HepG2 (cell line): ENCODE measurements at regions not wholly inside any gene's neighbourhood (a gene's known extent, or its start where the extent isn't known, plus 50 kb on each side); places are given as distances from the start of the nearest gene placed in this dataset.

Experiments
- ATAC-seq: fragments of 200-7000 bp; cut with Tn5 transposase; 3 replicates; pipeline ENCODE4 v1.9.1; 2020; ENCODE audit warnings: mild to moderate bottlenecking, moderate library complexity
- BruUV-seq: library from RNA; stranded (reverse); fragments of 400-500 nt; replicated peaks from 2 replicates; lab custom pipeline; 2021; lab: Mats Ljungman, UMichigan
- CTCF ChIA-PET: fragments of 300-600 bp; formaldehyde crosslinking; extraction: SDS; loops from one replicate; lab custom pipeline; 2021; ENCODE audit warnings: low total read pairs, inconsistent platforms, low intra/inter-chr PET ratio; lab: Yijun Ruan, JAX
- POLR2A ChIA-PET: fragments of 350-600 bp; sonication (Branson Sonifier 250); formaldehyde crosslinking; loops from one replicate; lab custom pipeline; 2020; ENCODE audit warnings: antibody characterized with exemption, inconsistent platforms; lab: Yijun Ruan, JAX
- DNase-seq: peaks from one replicate; pipeline ENCODE4 v3.0.0-alpha.2; 2015; ENCODE audit warnings: low spot score
- FAIRE-seq: peaks from 3 replicates; lab custom pipeline; 2011; peaks lifted over from hg19 to GRCh38; lab: Jason Lieb, UNC
- H2AFZ ChIP-seq: one replicate; pipeline ENCODE4 v1.6.1; 2011; ENCODE audit warnings: low read length, inconsistent platforms
- H3K27ac ChIP-seq: fragments of 300-600 bp; 3 replicates; pipeline ENCODE4 v1.8.0; 2011; ENCODE audit warnings: mixed run types, mild to moderate bottlenecking, mixed read lengths, low read length, inconsistent platforms; ENCODE audit not compliant: insufficient read depth; ENCODE audit errors: extremely low read length
- H3K27me3 ChIP-seq, 2 experiments: fragments of 200-600 bp in 1 of 2; 2 replicates in 1 of 2; 3 replicates in 1 of 2; pipeline versions ENCODE4 v1.6.0 to v1.8.0; 2011; ENCODE audit warnings: low read length in 2 of 2, mild to moderate bottlenecking in 2 of 2, moderate library complexity in 2 of 2, inconsistent platforms in 1 of 2; ENCODE audit not compliant: insufficient read depth in 2 of 2, control insufficient read depth in 1 of 2
- H3K36me3 ChIP-seq, 2 experiments: fragments of 200-600 bp in 1 of 2; replicated peaks in 1 of 2; 2 replicates in 1 of 2; 3 replicates in 1 of 2; pipeline versions ENCODE4 v1.5.1 to v1.8.0; 2011; ENCODE audit warnings: low read length in 2 of 2, inconsistent platforms in 1 of 2; ENCODE audit not compliant: insufficient read depth in 2 of 2, control insufficient read depth in 1 of 2
- H3K4me1 ChIP-seq: 2 replicates; pipeline ENCODE4 v1.5.1; 2012; ENCODE audit warnings: low read length, inconsistent platforms; ENCODE audit not compliant: insufficient read depth
- H3K4me2 ChIP-seq: 2 replicates; pipeline ENCODE4 v1.6.0; 2011; ENCODE audit warnings: low read depth, low read length, inconsistent platforms
- H3K4me3 ChIP-seq, 3 experiments: fragments of 200-600 bp in 1 of 3; sonication (generic), shearing (Covaris generic) in 1 of 3; replicated peaks in 1 of 3; 2 replicates each; pipeline ENCODE4 v1.5.1; 2011 to 2016; ENCODE audit warnings: low read length in 3 of 3, inconsistent platforms in 2 of 3, low read depth in 2 of 3, mild to moderate bottlenecking in 2 of 3, control low read depth in 1 of 3, mixed read lengths in 1 of 3; ENCODE audit not compliant: insufficient read depth in 1 of 3
- H3K79me2 ChIP-seq: one replicate; pipeline ENCODE4 v1.6.1; 2011; ENCODE audit warnings: low read length, inconsistent platforms; ENCODE audit not compliant: insufficient read depth
- H3K9ac ChIP-seq: 2 replicates; pipeline ENCODE4 v1.6.0; 2011; ENCODE audit warnings: mild to moderate bottlenecking, low read depth, low read length, inconsistent platforms; ENCODE audit not compliant: insufficient read depth
- H3K9me3 ChIP-seq: 2 replicates; pipeline ENCODE4 v1.5.1; 2012; ENCODE audit warnings: mild to moderate bottlenecking, low read length
- H4K20me1 ChIP-seq: 2 replicates; pipeline ENCODE4 v1.6.0; 2011; ENCODE audit warnings: inconsistent platforms, mild to moderate bottlenecking, low read length, moderate library complexity; ENCODE audit not compliant: insufficient read depth
- ATF6 ChIP-seq: sonication (generic); formaldehyde crosslinking; conservative IDR thresholded peaks from 2 replicates; pipeline ENCODE4 v1.4.0; 2020; ENCODE audit warnings: missing genetic modification reagents
- FOXP1 ChIP-seq, 2 experiments: fragments of 450-650 bp in 1 of 2; IDR thresholded peaks; 2 replicates each; pipeline ENCODE4 v1.6.1; 2017 to 2018; ENCODE audit warnings: antibody characterized with exemption in 1 of 2
- GATAD1 ChIP-seq: IDR thresholded peaks from 2 replicates; pipeline ENCODE4 v1.6.1; 2016; ENCODE audit warnings: missing genetic modification reagents, missing compliant biosample characterization
- MAFF ChIP-seq: IDR thresholded peaks from 2 replicates; pipeline ENCODE4 v1.6.1; 2011; ENCODE audit warnings: low read depth, low read length, improper control_type of control experiment
- MAFG ChIP-seq: sonication (generic); formaldehyde crosslinking; IDR thresholded peaks from 2 replicates; pipeline ENCODE4 v1.5.1; 2020; ENCODE audit warnings: mild to moderate bottlenecking, missing genetic modification reagents
- MAFK ChIP-seq, 2 experiments: IDR thresholded peaks in 1 of 2; conservative IDR thresholded peaks in 1 of 2; 2 replicates each; pipeline ENCODE4 v1.6.1; 2011; ENCODE audit warnings: improper control_type of control experiment in 2 of 2, low read length in 2 of 2
- PCBP2 ChIP-seq: fragments of 200-400 bp; formaldehyde crosslinking; optimal IDR thresholded peaks from 2 replicates; pipeline ENCODE3; 2018; ENCODE audit warnings: low read length, low read depth; ENCODE audit not compliant: poor library complexity, severe bottlenecking
- PLRG1 ChIP-seq: fragments of 450-650 bp; conservative IDR thresholded peaks from 2 replicates; pipeline ENCODE4 v1.6.1; 2016
- SOX5 ChIP-seq: IDR thresholded peaks from 2 replicates; pipeline ENCODE4 v1.6.1; 2016; ENCODE audit warnings: borderline replicate concordance
- ZNF639 ChIP-seq: conservative IDR thresholded peaks from 2 replicates; pipeline ENCODE4 v1.6.1; 2018; ENCODE audit warnings: missing genetic modification reagents
- ZNF883 ChIP-seq: sonication (generic); formaldehyde crosslinking; IDR thresholded peaks from 2 replicates; pipeline ENCODE4 v1.5.1; 2020; ENCODE audit warnings: mild to moderate bottlenecking, missing genetic modification reagents; ENCODE audit errors: not compliant biosample characterization
- WGBS: methylation state at CpG from one replicate; pipeline ENCODE4 v1.1.6; 2017; ENCODE audit warnings: low lambda C conversion rate; 5-methylcytosine and 5-hydroxymethylcytosine counted together
- in situ Hi-C: cut with HindIII; loops from 2 replicates; pipeline ENCODE4 v1.10.0; 2017; ENCODE audit warnings: low pct_unique_long_range_greater_than_20kb; ENCODE audit not compliant: extremely low pct_ligation_motif_present
- intact Hi-C: fragments of 100-400 bp; cut with micrococcal nuclease; formaldehyde crosslinking; loops from one replicate; pipeline ENCODE4 v1.10.0; 2022; ENCODE audit not compliant: unreplicated experiment

GRCh38 chr16:8184854-8185253 is 405.5 kb downstream of the TMEM114 start:
- no peak overlapping the region for H2AFZ ChIP-seq
- intact Hi-C loops: loop anchor here (10.0 kb wide), 1 partner anchor 60 kb away; no protein-coding TSS in a partner anchor
- H4K20me1 ChIP-seq: no peaks in the 10 kb centered on the region
- CTCF ChIA-PET: no interaction called here
- no peaks in the 10 kb centered on the region for H3K9me3 ChIP-seq
- FAIRE-seq: no peak
- no TSS peak for BruUV-seq
- WGBS: 0% methylated on average over 1 of the region's 1 CpG
- POLR2A ChIA-PET: no interaction called here
- no peaks in the 10 kb centered on the region for H3K36me3 ChIP-seq
- no peak for TF ChIP-seq GATAD1 (CRISPR knock-in tag)
- TF ChIP-seq MAFK (conservative IDR thresholded peaks at IDR 0.05 in 1 of 2, IDR thresholded peaks at IDR 0.05 in 1 of 2; ENCODE audit: low read length in 2 of 2): peak; percentile 56 to 83; a peak in 3 of 4 replicates
- peak; percentile 58 for TF ChIP-seq MAFF
- no peaks in the 10 kb centered on the region for H3K79me2 ChIP-seq
- in situ Hi-C loops: no loop called here
- H3K4me1 ChIP-seq: peaks cover 2% of the 10 kb centered on the region
- H3K4me2 ChIP-seq: no peak overlapping the region
- peaks cover 0 to 23% of the 10 kb centered on the region in 2 experiments for H3K27me3 ChIP-seq
- DNase-seq: no peak
- no peak overlapping the region for H3K4me3 ChIP-seq
- H3K27ac ChIP-seq: no peak overlapping the region
- no peak for ATAC-seq
- H3K9ac ChIP-seq: no peak overlapping the region

- FAIRE-seq: no peak
- POLR2A ChIA-PET: no interaction called here
- TF ChIP-seq ZNF639 (CRISPR knock-in tag) (no peak), MAFG (CRISPR knock-in tag) (no peak), ATF6 (CRISPR knock-in tag) (no peak), FOXP1 (IDR thresholded peaks at IDR 0.05) (no peak), FOXP1 (CRISPR knock-in tag; IDR thresholded peaks at IDR 0.05) (no peak), PLRG1 (no peak), SOX5 (no peak), PCBP2 (no peak), ZNF883 (CRISPR knock-in tag) (no peak)
Observed at GRCh38 chr16:8183176-8184099, 406.9 kb downstream of the TMEM114 start.

More at GRCh38 chr16:8183176-8184099, 406.9 kb downstream of the TMEM114 start:
- no peaks in the 10 kb centered on the region for H3K36me3 ChIP-seq
- no peak overlapping the region for H3K4me3 ChIP-seq
- H3K4me2 ChIP-seq: no peak overlapping the region
- H3K4me1 ChIP-seq: peaks cover 7% of the 10 kb centered on the region
- intact Hi-C loops: loop anchor here (10.0 kb wide), 1 partner anchor 61 kb away; no protein-coding TSS in a partner anchor
- BruUV-seq: no TSS peak
- CTCF ChIA-PET: no interaction called here
- in situ Hi-C loops: no loop called here
- H3K9ac ChIP-seq: no peak overlapping the region
- no peaks in the 10 kb centered on the region for H4K20me1 ChIP-seq
- H3K27ac ChIP-seq: no peak overlapping the region
- peaks cover under 1 to 11% of the 10 kb centered on the region in 2 experiments for H3K27me3 ChIP-seq
- no peaks in the 10 kb centered on the region for H3K79me2 ChIP-seq
- no peak for DNase-seq
- no peak for ATAC-seq
- no peaks in the 10 kb centered on the region for H3K9me3 ChIP-seq
- no peak overlapping the region for H2AFZ ChIP-seq
- 17% methylated on average over 11 of the region's 11 CpGs for WGBS
